ENCODE measurements at regions not wholly inside any gene's neighbourhood (a gene's known extent, or its start where the extent isn't known, plus 50 kb on each side); places are given as distances from the start of the nearest gene placed in this dataset.
"Not testable (repeated sequence)": the region's sequence is repeated elsewhere in the genome, so short reads cannot be mapped to it uniquely, and the experiment has no call there.

- H3K9me2 ChIP-seq (replicated peaks; ENCODE audit: insufficient read depth), result no peaks in the 10 kb centered on the region
- 78% methylated on average over 3 of the region's 3 CpGs for WGBS (ENCODE audit: low lambda C conversion rate, missing lambda C conversion rate)
Measured at GRCh38 chr1:37373413-37373812, 101.0 kb upstream of the ZC3H12A start.

GRCh38 chr1:37380546-37380945, 93.8 kb upstream of the ZC3H12A start:
- not testable (repeated sequence) for H3K4me1 ChIP-seq (ENCODE audit: insufficient read depth); H3K9me3 ChIP-seq (ENCODE audit: low read depth); H4K20me1 ChIP-seq (ENCODE audit: insufficient read depth, poor library complexity, severe bottlenecking); H2AFZ ChIP-seq; H3K9me2 ChIP-seq (replicated peaks; ENCODE audit: insufficient read depth); H3K27ac ChIP-seq; H3K4me3 ChIP-seq; H3K4me2 ChIP-seq; H3K36me3 ChIP-seq (replicated peaks; ENCODE audit: insufficient read depth, low read depth); DNase-seq (ENCODE audit: low spot score); H3K27me3 ChIP-seq; H3K79me2 ChIP-seq
- WGBS (ENCODE audit: low lambda C conversion rate, missing lambda C conversion rate), result 48% methylated on average over 9 of the region's 9 CpGs

More at GRCh38 chr1:37373413-37373812, 101.0 kb upstream of the ZC3H12A start:
- no peaks in the 10 kb centered on the region for H3K4me1 ChIP-seq (ENCODE audit: insufficient read depth)
- no peak overlapping the region for H2AFZ ChIP-seq
- H3K9me3 ChIP-seq (ENCODE audit: low read depth), result no peaks in the 10 kb centered on the region
- no peak overlapping the region for H3K4me2 ChIP-seq
- H3K4me3 ChIP-seq, result no peak overlapping the region
- H3K79me2 ChIP-seq, result no peaks in the 10 kb centered on the region
- H3K36me3 ChIP-seq (replicated peaks; ENCODE audit: insufficient read depth, low read depth), result no peaks in the 10 kb centered on the region
- no peak overlapping the region for H3K27ac ChIP-seq
- DNase-seq (ENCODE audit: low spot score), result no peak
- TF ChIP-seq EZH2 (IDR thresholded peaks at IDR 0.05; ENCODE audit: borderline replicate concordance), result no peak
- TF ChIP-seq CTCF (IDR thresholded peaks at IDR 0.05; ENCODE audit: poor library complexity), result no peak
- TF ChIP-seq EZH2phosphoT487 (IDR thresholded peaks at IDR 0.05; ENCODE audit: low read depth, severe bottlenecking, unreplicated experiment), result no peak
- no peaks in the 10 kb centered on the region for H4K20me1 ChIP-seq (ENCODE audit: insufficient read depth, poor library complexity, severe bottlenecking)
- no peaks in the 10 kb centered on the region for H3K27me3 ChIP-seq

GRCh38 chr1:37387854-37388253, 86.5 kb upstream of the ZC3H12A start:
- Histone ChIP-seq H2AFZ (no peak overlapping the region), H3K79me2 (no peaks in the 10 kb centered on the region), H3K9me2 (replicated peaks; ENCODE audit: insufficient read depth) (no peaks in the 10 kb centered on the region), H4K20me1 (ENCODE audit: insufficient read depth, poor library complexity, severe bottlenecking) (no peaks in the 10 kb centered on the region), H3K27me3 (peaks cover 14% of the 10 kb centered on the region), H3K36me3 (replicated peaks; ENCODE audit: insufficient read depth, low read depth) (no peaks in the 10 kb centered on the region), H3K9me3 (ENCODE audit: low read depth) (no peaks in the 10 kb centered on the region), H3K27ac (no peak overlapping the region), H3K4me3 (no peak overlapping the region), H3K4me1 (ENCODE audit: insufficient read depth) (no peaks in the 10 kb centered on the region), H3K4me2 (no peak overlapping the region)
- no peak for DNase-seq (ENCODE audit: low spot score)
- WGBS (ENCODE audit: low lambda C conversion rate, missing lambda C conversion rate), result 77% methylated on average over 5 of the region's 5 CpGs
- TF ChIP-seq CTCF (IDR thresholded peaks at IDR 0.05; ENCODE audit: poor library complexity), result no peak
- TF ChIP-seq EZH2phosphoT487 (IDR thresholded peaks at IDR 0.05; ENCODE audit: low read depth, severe bottlenecking, unreplicated experiment), result no peak
- no peak for TF ChIP-seq EZH2 (IDR thresholded peaks at IDR 0.05; ENCODE audit: borderline replicate concordance)

GRCh38 chr1:37389327-37389726, 85.1 kb upstream of the ZC3H12A start:
- H3K79me2 ChIP-seq, result no peaks in the 10 kb centered on the region
- peaks cover 21% of the 10 kb centered on the region for H3K27me3 ChIP-seq
- 93% methylated on average over 6 of the region's 6 CpGs for WGBS (ENCODE audit: low lambda C conversion rate, missing lambda C conversion rate)
- H3K9me2 ChIP-seq (replicated peaks; ENCODE audit: insufficient read depth), result no peaks in the 10 kb centered on the region
- no peaks in the 10 kb centered on the region for H4K20me1 ChIP-seq (ENCODE audit: insufficient read depth, poor library complexity, severe bottlenecking)
- no peaks in the 10 kb centered on the region for H3K4me1 ChIP-seq (ENCODE audit: insufficient read depth)
- no peaks in the 10 kb centered on the region for H3K36me3 ChIP-seq (replicated peaks; ENCODE audit: insufficient read depth, low read depth)
- no peak overlapping the region for H2AFZ ChIP-seq
- DNase-seq (ENCODE audit: low spot score), result no peak
- H3K9me3 ChIP-seq (ENCODE audit: low read depth), result no peaks in the 10 kb centered on the region
- no peak overlapping the region for H3K4me3 ChIP-seq
- TF ChIP-seq EZH2 (IDR thresholded peaks at IDR 0.05; ENCODE audit: borderline replicate concordance) (no peak), EZH2phosphoT487 (IDR thresholded peaks at IDR 0.05; ENCODE audit: low read depth, severe bottlenecking, unreplicated experiment) (no peak), CTCF (IDR thresholded peaks at IDR 0.05; ENCODE audit: poor library complexity) (no peak)
- no peak overlapping the region for H3K27ac ChIP-seq
- no peak overlapping the region for H3K4me2 ChIP-seq

All from hepatocyte (in vitro differentiated cells).